GM23248 (cell line): ENCODE measurements at regions not wholly inside any gene's neighbourhood (a gene's known extent, or its start where the extent isn't known, plus 50 kb on each side); places are given as distances from the start of the nearest gene placed in this dataset.

Experiments
- EZH2 ChIP-seq: fragments of 200-600 bp; sonication (generic); IDR thresholded peaks from 2 replicates; pipeline ENCODE4 v1.6.1; 2018; ENCODE audit warnings: antibody characterized with exemption, mild to moderate bottlenecking; ENCODE audit not compliant: insufficient read depth, poor library complexity, severe bottlenecking
- EZH2phosphoT487 ChIP-seq: fragments of 200-600 bp; sonication (generic); IDR thresholded peaks from 2 replicates; pipeline ENCODE4 v1.6.1; 2018; ENCODE audit warnings: antibody characterized with exemption, moderate library complexity, mild to moderate bottlenecking, low read depth; ENCODE audit not compliant: insufficient read depth

DNA sequence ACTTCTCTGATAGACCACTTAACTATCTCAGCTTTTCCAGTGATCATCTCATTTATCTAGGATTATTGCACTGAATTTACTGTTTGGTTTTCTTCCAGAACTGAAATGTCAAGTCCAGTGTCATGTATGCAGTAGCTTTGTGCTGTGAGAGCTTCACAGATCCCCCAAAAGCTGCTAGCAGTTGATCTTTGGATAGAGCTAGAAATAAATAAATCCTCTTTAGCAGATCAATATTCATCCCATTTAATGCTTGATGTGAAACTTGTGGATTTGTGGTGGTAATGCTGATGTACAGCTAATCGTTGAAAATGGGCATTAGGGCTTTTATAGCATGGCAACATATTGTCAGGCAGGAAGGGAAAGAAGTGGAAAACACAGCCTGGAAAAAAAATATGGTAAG, 509.6 kb upstream of the FAM241A start:
- TF ChIP-seq EZH2 (no peak), EZH2phosphoT487 (no peak)
